Transverse colon (tissue), 4 donors: ENCODE measurements at regions not wholly inside any gene's neighbourhood (a gene's known extent, or its start where the extent isn't known, plus 50 kb on each side); places are given as distances from the start of the nearest gene placed in this dataset.

Experiments used
- DNase-seq: peaks from one replicate; pipeline ENCODE4 v3.0.0-alpha.2; 2019
- H3K27ac ChIP-seq, 4 donors: fragments of 200-600 bp; sonication (generic); 2 replicates each; pipeline ENCODE4 v1.5.1; 2016 to 2018; ENCODE audit warnings: inconsistent platforms in 4 of 4
- H3K27me3 ChIP-seq: fragments of 200-600 bp; sonication (generic); 2 replicates; pipeline ENCODE4 v1.5.1; 2017; ENCODE audit warnings: inconsistent platforms
- H3K36me3 ChIP-seq, 4 donors: fragments of 200-600 bp; sonication (generic); 2 replicates each; pipeline ENCODE4 v1.5.1; 2017 to 2019; ENCODE audit warnings: inconsistent platforms in 4 of 4
- H3K4me1 ChIP-seq, 4 donors: fragments of 200-600 bp; sonication (generic); 2 replicates each; pipeline ENCODE4 v1.5.1; 2017 to 2020; ENCODE audit warnings: inconsistent platforms in 4 of 4
- H3K4me3 ChIP-seq, 4 donors: fragments of 200-600 bp; sonication (generic); 1 replicate in 1 of 4; 2 replicates in 3 of 4; pipeline versions ENCODE4 v1.5.1 to v1.6.1; 2017 to 2019; ENCODE audit warnings: inconsistent platforms in 4 of 4
- H3K9me3 ChIP-seq, 2 donors: fragments of 200-600 bp; sonication (generic); 2 replicates each; pipeline ENCODE4 v1.5.1; 2017 to 2019; ENCODE audit warnings: inconsistent platforms in 2 of 2
- EP300 ChIP-seq: sonication (generic); formaldehyde crosslinking; IDR thresholded peaks from one replicate; pipeline ENCODE4 v1.6.1; 2017; ENCODE audit warnings: antibody characterized with exemption, low read depth
- POLR2A ChIP-seq: fragments of 450-650 bp; IDR thresholded peaks from one replicate; pipeline ENCODE4 v1.6.1; 2016; ENCODE audit warnings: antibody characterized with exemption, mild to moderate bottlenecking, moderate library complexity
- POLR2AphosphoS5 ChIP-seq, 3 donors: sonication (generic); formaldehyde crosslinking; IDR thresholded peaks; one replicate each; pipeline ENCODE4 v1.6.1; 2016; ENCODE audit warnings: antibody characterized with exemption in 3 of 3
- WGBS, 2 donors: methylation state at CpG; one replicate each; pipeline ENCODE4 v1.1.5; 2018; ENCODE audit warnings: low coverage in 1 of 2; 5-methylcytosine and 5-hydroxymethylcytosine counted together
- in situ Hi-C, 4 donors: fragments of 200-750 bp; cut with MboI; loops; one replicate each; pipeline versions ENCODE4 v1.15.0 to v1.15.1; 2017; ENCODE audit warnings: low sequenced_read_pairs in 3 of 4, low pct_ligation_motif_present in 1 of 4, low pct_unique_long_range_greater_than_20kb in 1 of 4
- intact Hi-C: fragments of 100-400 bp; cut with DNase I; formaldehyde crosslinking; loops from one replicate; pipeline ENCODE4 v1.15.1; 2023; ENCODE audit warnings: low total_unique reads
- TF ChIP-seq, protein P1 (sequence below), 5 experiments: fragments of 200-600 bp in 3 of 5; fragments of 450-650 bp in 2 of 5; sonication (generic) in 3 of 5; IDR thresholded peaks; 1 replicate in 2 of 5; 2 replicates in 3 of 5; pipeline ENCODE4 v1.5.1; 2016 to 2017; ENCODE audit warnings: antibody characterized with exemption in 5 of 5, inconsistent platforms in 3 of 5, mild to moderate bottlenecking in 2 of 5, moderate library complexity in 1 of 5

DNA sequence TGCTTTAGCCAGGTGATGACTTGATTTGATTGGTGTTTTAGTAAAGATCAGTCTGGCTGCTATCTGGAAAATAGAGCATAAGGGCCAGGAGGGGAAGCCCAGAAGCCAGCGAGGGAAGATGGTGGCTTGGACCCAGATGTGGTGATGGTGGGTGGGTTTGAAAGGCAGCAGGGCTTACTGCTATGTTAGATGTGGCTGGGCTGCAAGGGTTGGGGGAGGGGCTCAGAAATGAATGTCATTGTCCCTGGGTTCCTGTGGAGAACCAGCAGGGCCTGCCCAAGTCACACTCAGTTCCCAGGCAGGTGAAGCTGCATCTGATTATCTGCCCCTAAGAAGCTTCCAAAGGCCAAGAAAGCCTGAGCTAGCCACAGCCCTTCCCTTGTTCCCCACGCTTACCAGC is 71.7 kb upstream of the BRD7 start:
- H3K27ac ChIP-seq = no peak overlapping the region
- peaks cover 0 to 3% of the 10 kb centered on the region in 2 donors for H3K9me3 ChIP-seq
- TF ChIP-seq POLR2AphosphoS5 (IDR thresholded peaks at IDR 0.05) (no peak), POLR2A (no peak), EP300 (no peak)
- TF ChIP-seq, protein P1, sequence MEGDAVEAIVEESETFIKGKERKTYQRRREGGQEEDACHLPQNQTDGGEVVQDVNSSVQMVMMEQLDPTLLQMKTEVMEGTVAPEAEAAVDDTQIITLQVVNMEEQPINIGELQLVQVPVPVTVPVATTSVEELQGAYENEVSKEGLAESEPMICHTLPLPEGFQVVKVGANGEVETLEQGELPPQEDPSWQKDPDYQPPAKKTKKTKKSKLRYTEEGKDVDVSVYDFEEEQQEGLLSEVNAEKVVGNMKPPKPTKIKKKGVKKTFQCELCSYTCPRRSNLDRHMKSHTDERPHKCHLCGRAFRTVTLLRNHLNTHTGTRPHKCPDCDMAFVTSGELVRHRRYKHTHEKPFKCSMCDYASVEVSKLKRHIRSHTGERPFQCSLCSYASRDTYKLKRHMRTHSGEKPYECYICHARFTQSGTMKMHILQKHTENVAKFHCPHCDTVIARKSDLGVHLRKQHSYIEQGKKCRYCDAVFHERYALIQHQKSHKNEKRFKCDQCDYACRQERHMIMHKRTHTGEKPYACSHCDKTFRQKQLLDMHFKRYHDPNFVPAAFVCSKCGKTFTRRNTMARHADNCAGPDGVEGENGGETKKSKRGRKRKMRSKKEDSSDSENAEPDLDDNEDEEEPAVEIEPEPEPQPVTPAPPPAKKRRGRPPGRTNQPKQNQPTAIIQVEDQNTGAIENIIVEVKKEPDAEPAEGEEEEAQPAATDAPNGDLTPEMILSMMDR (IDR thresholded peaks at IDR 0.05) = no peak
- WGBS, 2 donors = 65 to 100% methylated on average over 1 to 2 of the region's 2 CpGs
- H3K27me3 ChIP-seq = no peaks in the 10 kb centered on the region
- H3K36me3 ChIP-seq = no peaks in the 10 kb centered on the region
- intact Hi-C loops (loop anchor here (10.0 kb wide), 1 partner anchor 1384 kb away; no protein-coding TSS in a partner anchor), in situ Hi-C loops (no loop called here)
- no peaks in the 10 kb centered on the region for H3K4me1 ChIP-seq
- H3K4me3 ChIP-seq = no peak overlapping the region
- DNase-seq = no peak

DNA sequence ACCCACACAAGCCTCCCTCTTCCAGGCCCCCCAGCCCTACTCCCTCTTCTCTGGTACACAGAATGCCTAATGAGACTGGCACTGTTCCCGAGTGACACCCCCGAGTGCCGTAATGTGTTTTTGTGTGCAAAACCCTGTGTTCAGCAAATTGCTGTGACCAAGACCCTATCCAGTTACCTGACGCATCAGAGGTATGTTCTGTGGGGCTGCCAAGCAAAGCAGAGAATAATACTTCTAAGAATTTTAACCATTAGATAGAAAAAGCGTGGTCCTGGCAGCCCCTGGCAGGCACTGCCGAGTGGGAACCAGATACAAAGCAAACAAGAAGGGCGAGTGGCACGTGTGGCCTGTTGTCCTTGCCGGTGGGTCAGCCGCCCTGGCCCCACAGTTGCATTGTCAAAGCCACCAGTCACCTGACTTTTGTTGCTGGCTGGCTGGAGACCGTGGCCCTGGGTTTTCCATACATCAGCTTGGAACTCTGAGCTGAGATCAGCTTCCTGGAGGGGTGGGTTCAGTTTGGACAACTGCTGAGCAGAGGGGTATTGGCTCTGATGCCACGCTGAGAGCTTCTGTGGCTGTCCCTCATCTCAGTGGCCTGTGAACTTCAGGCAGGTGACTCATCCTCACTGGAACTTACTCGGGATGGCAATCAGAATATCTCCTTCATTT is 69.1 kb upstream of the BRD7 start:
- no peak for TF ChIP-seq EP300
- TF ChIP-seq, protein P1 (IDR thresholded peaks at IDR 0.05) = no peak
- TF ChIP-seq POLR2A = no peak
- TF ChIP-seq POLR2AphosphoS5 (IDR thresholded peaks at IDR 0.05) = no peak
- in situ Hi-C loops = no loop called here
- Histone ChIP-seq H3K27me3 (no peaks in the 10 kb centered on the region), H3K4me1 (no peaks in the 10 kb centered on the region), H3K9me3 (peaks cover 0 to 3% of the 10 kb centered on the region in 2 donors), H3K4me3 (no peak overlapping the region), H3K27ac (no peak overlapping the region), H3K36me3 (no peaks in the 10 kb centered on the region)
- intact Hi-C loops = no loop called here
- 71 to 95% methylated on average over 4 to 13 of the region's 13 CpGs for WGBS, 2 donors
- DNase-seq = no peak

DNA sequence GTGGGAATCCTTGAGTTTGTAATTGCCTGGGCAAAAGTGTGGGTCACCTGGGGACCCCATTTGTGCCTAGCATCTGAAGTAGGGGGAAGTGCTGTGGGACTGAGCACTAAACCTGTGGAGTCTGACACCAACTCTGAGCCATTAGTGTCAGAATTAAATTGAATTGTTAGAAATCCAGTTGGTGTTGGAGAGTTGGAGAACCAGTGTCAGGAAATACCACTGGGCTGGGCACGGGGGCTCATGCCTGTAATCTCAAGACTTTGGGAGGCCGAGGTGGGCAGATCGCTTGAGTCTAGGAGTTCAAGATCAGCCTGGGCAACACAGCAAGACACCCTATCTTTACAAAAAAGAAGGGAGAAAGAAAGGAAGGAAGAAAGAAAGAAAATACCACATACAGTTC is 67.5 kb upstream of the BRD7 start:
- H3K9me3 ChIP-seq = no peaks in the 10 kb centered on the region
- H3K27ac ChIP-seq = no peak overlapping the region
- H3K27me3 ChIP-seq = no peaks in the 10 kb centered on the region
- in situ Hi-C loops = no loop called here
- intact Hi-C loops = no loop called here
- no peak for DNase-seq
- no peaks in the 10 kb centered on the region for H3K4me1 ChIP-seq
- WGBS, 2 donors = 85% methylated on average over 3 of the region's 3 CpGs; no CpG with 5 or more reads in 1 of the 2 donors
- TF ChIP-seq, protein P1 (IDR thresholded peaks at IDR 0.05) = no peak
- no peak for TF ChIP-seq POLR2A
- no peak for TF ChIP-seq EP300
- no peak for TF ChIP-seq POLR2AphosphoS5 (IDR thresholded peaks at IDR 0.05)
- H3K36me3 ChIP-seq = no peaks in the 10 kb centered on the region
- no peak overlapping the region for H3K4me3 ChIP-seq

DNA sequence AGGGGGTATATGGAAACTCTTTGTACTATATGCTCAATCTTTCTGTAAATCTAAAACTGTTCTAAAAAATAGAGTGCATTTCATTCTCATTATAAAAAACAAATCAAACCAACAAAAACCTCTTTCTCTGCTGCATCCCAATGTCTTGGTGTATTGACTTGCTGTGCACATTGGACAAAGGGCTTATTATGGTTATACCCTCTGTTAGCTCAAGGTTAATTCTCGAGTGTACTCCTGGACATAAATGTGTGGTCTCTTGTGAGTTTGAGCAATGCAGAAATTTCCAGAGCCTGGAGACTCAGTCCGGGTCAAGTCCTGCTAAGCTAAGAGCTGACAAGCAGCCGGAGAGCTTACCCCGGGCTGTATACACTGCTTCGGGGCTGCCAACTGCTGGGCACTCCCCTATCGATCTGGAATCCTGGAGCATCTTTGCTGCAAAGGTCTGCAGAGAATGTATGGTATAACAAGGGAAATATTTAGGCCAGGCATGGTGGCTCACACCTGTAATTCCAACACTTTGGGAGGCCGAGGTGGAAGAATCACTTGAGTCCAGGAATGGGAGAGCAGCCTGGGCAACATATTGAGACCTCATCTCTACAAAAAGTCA is 66.2 kb upstream of the BRD7 start:
- Histone ChIP-seq H3K4me1 (no peaks in the 10 kb centered on the region), H3K27ac (no peak overlapping the region), H3K9me3 (no peaks in the 10 kb centered on the region), H3K36me3 (no peaks in the 10 kb centered on the region), H3K27me3 (no peaks in the 10 kb centered on the region), H3K4me3 (no peak overlapping the region)
- TF ChIP-seq EP300 (no peak), POLR2A (no peak), POLR2AphosphoS5 (IDR thresholded peaks at IDR 0.05) (no peak)
- TF ChIP-seq, protein P1 (IDR thresholded peaks at IDR 0.05) = no peak
- 88% methylated on average over 7 of the region's 7 CpGs; no CpG with 5 or more reads in 1 of the 2 donors for WGBS, 2 donors
- in situ Hi-C loops (no loop called here), intact Hi-C loops (no loop called here)
- DNase-seq = no peak
